ENCODE measurements at regions not wholly inside any gene's neighbourhood (a gene's known extent, or its start where the extent isn't known, plus 50 kb on each side); places are given as distances from the start of the nearest gene placed in this dataset.

DNA sequence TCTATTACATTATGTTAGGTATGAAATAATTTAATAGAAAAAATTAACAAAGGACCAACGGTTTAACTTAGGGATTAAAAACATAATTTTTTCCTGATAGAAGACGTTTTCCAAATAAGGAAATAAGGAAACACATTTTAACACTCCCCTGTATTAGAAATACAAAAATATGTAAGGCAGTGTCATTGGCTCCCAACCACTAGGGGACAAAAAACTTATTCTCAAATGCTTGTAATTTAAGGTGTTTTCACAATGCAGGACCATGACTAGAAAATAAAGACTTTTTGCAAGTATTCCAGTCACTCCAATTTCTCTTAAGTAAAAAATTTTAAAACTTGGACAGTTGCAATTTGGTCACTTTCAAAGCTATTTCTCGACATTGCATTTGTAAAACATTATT lies 98.8 kb upstream of the ODAD2 start:
- TF ChIP-seq, protein P1, sequence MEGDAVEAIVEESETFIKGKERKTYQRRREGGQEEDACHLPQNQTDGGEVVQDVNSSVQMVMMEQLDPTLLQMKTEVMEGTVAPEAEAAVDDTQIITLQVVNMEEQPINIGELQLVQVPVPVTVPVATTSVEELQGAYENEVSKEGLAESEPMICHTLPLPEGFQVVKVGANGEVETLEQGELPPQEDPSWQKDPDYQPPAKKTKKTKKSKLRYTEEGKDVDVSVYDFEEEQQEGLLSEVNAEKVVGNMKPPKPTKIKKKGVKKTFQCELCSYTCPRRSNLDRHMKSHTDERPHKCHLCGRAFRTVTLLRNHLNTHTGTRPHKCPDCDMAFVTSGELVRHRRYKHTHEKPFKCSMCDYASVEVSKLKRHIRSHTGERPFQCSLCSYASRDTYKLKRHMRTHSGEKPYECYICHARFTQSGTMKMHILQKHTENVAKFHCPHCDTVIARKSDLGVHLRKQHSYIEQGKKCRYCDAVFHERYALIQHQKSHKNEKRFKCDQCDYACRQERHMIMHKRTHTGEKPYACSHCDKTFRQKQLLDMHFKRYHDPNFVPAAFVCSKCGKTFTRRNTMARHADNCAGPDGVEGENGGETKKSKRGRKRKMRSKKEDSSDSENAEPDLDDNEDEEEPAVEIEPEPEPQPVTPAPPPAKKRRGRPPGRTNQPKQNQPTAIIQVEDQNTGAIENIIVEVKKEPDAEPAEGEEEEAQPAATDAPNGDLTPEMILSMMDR (IDR thresholded peaks at IDR 0.05; ENCODE audit: low read depth, low read length), result no peak
- TF ChIP-seq EZH2phosphoT487 (IDR thresholded peaks at IDR 0.05; ENCODE audit: low read depth), result no peak
